CMK (cell line): ENCODE measurements at regions not wholly inside any gene's neighbourhood (a gene's known extent, or its start where the extent isn't known, plus 50 kb on each side); places are given as distances from the start of the nearest gene placed in this dataset.

ENCODE experiments used
- DNase-seq: peaks from one replicate; pipeline ENCODE4 v3.0.0-alpha.2; 2010; ENCODE audit warnings: low read depth

GRCh38 chr19:32208060-32208459 is 137.3 kb upstream of the ZNF507 start:
- no peak for DNase-seq

GRCh38 chr19:32219392-32219791 is 126.0 kb upstream of the ZNF507 start:
- DNase-seq = no peak

- no peak for DNase-seq
Measured at GRCh38 chr19:32219881-32220472, 125.4 kb upstream of the ZNF507 start.

- no peak for DNase-seq
Measured at GRCh38 chr19:32220951-32221350, 124.5 kb upstream of the ZNF507 start.

GRCh38 chr19:32222556-32222955 is 122.9 kb upstream of the ZNF507 start:
- DNase-seq = no peak

GRCh38 chr19:32223106-32223505 is 122.3 kb upstream of the ZNF507 start:
- DNase-seq = no peak

GRCh38 chr19:32223595-32224370 is 121.6 kb upstream of the ZNF507 start:
- no peak for DNase-seq

- peak; percentile 9 for DNase-seq
Measured at GRCh38 chr19:32224371-32225244, 120.8 kb upstream of the ZNF507 start.

GRCh38 chr19:32227561-32228165 is 117.7 kb upstream of the ZNF507 start:
- no peak for DNase-seq

- DNase-seq = no peak
Measured at GRCh38 chr19:32230441-32230840, 115.0 kb upstream of the ZNF507 start.

- no peak for DNase-seq
Measured at GRCh38 chr19:32231020-32231419, 114.4 kb upstream of the ZNF507 start.

- no peak for DNase-seq
Measured at GRCh38 chr19:32231691-32232090, 113.7 kb upstream of the ZNF507 start.

GRCh38 chr19:32232449-32232848 is 113.0 kb upstream of the ZNF507 start:
- DNase-seq = no peak

- no peak for DNase-seq
Measured at GRCh38 chr19:32233091-32233490, 112.3 kb upstream of the ZNF507 start.

- no peak for DNase-seq
Measured at GRCh38 chr19:32233885-32234284, 111.5 kb upstream of the ZNF507 start.

- no peak for DNase-seq
Measured at GRCh38 chr19:32234663-32235217, 110.7 kb upstream of the ZNF507 start.

- DNase-seq = no peak
Measured at GRCh38 chr19:32238076-32238475, 107.3 kb upstream of the ZNF507 start.

- no peak for DNase-seq
Measured at GRCh38 chr19:32240316-32240715, 105.1 kb upstream of the ZNF507 start.

- no peak for DNase-seq
Measured at GRCh38 chr19:32241306-32241705, 104.1 kb upstream of the ZNF507 start.

- no peak for DNase-seq
Measured at GRCh38 chr19:32241932-32242710, 103.3 kb upstream of the ZNF507 start.

- DNase-seq = no peak
Measured at GRCh38 chr19:32246006-32246405, 99.4 kb upstream of the ZNF507 start.
